ENCODE measurements at regions not wholly inside any gene's neighbourhood (a gene's known extent, or its start where the extent isn't known, plus 50 kb on each side); places are given as distances from the start of the nearest gene placed in this dataset.

GRCh38 chr12:111212814-111213456, 156.0 kb downstream of the PHETA1 start:
- H3K27ac ChIP-seq: no peak overlapping the region
- H3K4me1 ChIP-seq: no peaks in the 10 kb centered on the region
- no peak overlapping the region for H3K4me2 ChIP-seq
- CTCF ChIA-PET: interaction anchor here (0.6 to 1.5 kb wide), 3 partner anchors 55 to 189 kb away, joined by 3 to 6 read pairs (median 4); no protein-coding TSS in a partner anchor
- POLR2A ChIA-PET: no interaction called here
- no peak for FAIRE-seq
- no peaks in the 10 kb centered on the region for H3K9me3 ChIP-seq
- ATAC-seq: no peak
- no peak overlapping the region for H3K4me3 ChIP-seq
- 20% methylated on average over 12 of the region's 12 CpGs for WGBS (ENCODE audit: missing lambda C conversion rate)
- TF ChIP-seq ZSCAN20 (CRISPR knock-in tag; IDR thresholded peaks at IDR 0.05) (no peak), SMC3 (IDR thresholded peaks at IDR 0.05) (no peak), HEYL (CRISPR knock-in tag; IDR thresholded peaks at IDR 0.05) (no peak), MAFK (IDR thresholded peaks at IDR 0.05; ENCODE audit: partially characterized antibody) (no peak), HDAC2 (IDR thresholded peaks at IDR 0.05) (no peak)
- no peak for DNase-seq (ENCODE audit: low read depth in 1 of 2, low spot score in 1 of 2)

GRCh38 chr12:111211910-111212757, 156.8 kb downstream of the PHETA1 start:
- FAIRE-seq (no peak), DNase-seq (ENCODE audit: low read depth in 1 of 2, low spot score in 1 of 2) (no peak), ATAC-seq (no peak)
- peak; percentile 96 for TF ChIP-seq REST (IDR thresholded peaks at IDR 0.05)
- TF ChIP-seq POLR2A (IDR thresholded peaks at IDR 0.05; ENCODE audit: low read length): no peak
- TF ChIP-seq RCOR1 (IDR thresholded peaks at IDR 0.05; ENCODE audit: low read depth, low read length): no peak
- CTCF ChIA-PET: interaction anchor here (0.8 to 1.5 kb wide), 2 partner anchors 87 to 188 kb away, joined by 3 to 4 read pairs; no protein-coding TSS in a partner anchor
- Histone ChIP-seq H3K4me3 (no peak overlapping the region), H3K4me2 (no peak overlapping the region), H3K4me1 (no peaks in the 10 kb centered on the region), H3K27ac (no peak overlapping the region), H3K9me3 (no peaks in the 10 kb centered on the region)
- POLR2A ChIA-PET: no interaction called here
- 14% methylated on average over 7 of the region's 7 CpGs for WGBS (ENCODE audit: missing lambda C conversion rate)

GRCh38 chr12:111209811-111210210, 159.1 kb downstream of the PHETA1 start:
- DNase-seq (ENCODE audit: low read depth in 1 of 2, low spot score in 1 of 2) (no peak), FAIRE-seq (no peak), ATAC-seq (no peak)
- 25% methylated on average over 4 of the region's 4 CpGs for WGBS (ENCODE audit: missing lambda C conversion rate)
- H3K27ac ChIP-seq: no peak overlapping the region
- no peak overlapping the region for H3K4me3 ChIP-seq
- TF ChIP-seq RNF2 (IDR thresholded peaks at IDR 0.05; ENCODE audit: borderline replicate concordance, low read depth) (no peak), USF2 (IDR thresholded peaks at IDR 0.05) (no peak), HOXB5 (CRISPR knock-in tag; IDR thresholded peaks at IDR 0.05) (no peak), CBX2 (IDR thresholded peaks at IDR 0.05; ENCODE audit: borderline replicate concordance, low read depth) (no peak), JUNB (IDR thresholded peaks at IDR 0.05) (no peak), POLR2A (IDR thresholded peaks at IDR 0.05; ENCODE audit: low read length) (no peak), MAZ (IDR thresholded peaks at IDR 0.05; ENCODE audit: borderline replicate concordance, low read depth, low read length) (no peak), CHD4 (IDR thresholded peaks at IDR 0.05; ENCODE audit: borderline replicate concordance) (no peak), EHMT2 (IDR thresholded peaks at IDR 0.05; ENCODE audit: low read depth) (no peak)
- no peaks in the 10 kb centered on the region for H3K4me1 ChIP-seq
- ChIA-PET CTCF (interaction anchor here (0.6 to 1.3 kb wide), 2 partner anchors 94 to 601 kb away, joined by 3 to 4 read pairs; no protein-coding TSS in a partner anchor), POLR2A (no interaction called here)
- no peak overlapping the region for H3K4me2 ChIP-seq
- H3K9me3 ChIP-seq: no peaks in the 10 kb centered on the region

Measured in A549 (cell line).